GM19438 (cell line): ENCODE measurements at regions not wholly inside any gene's neighbourhood (a gene's known extent, or its start where the extent isn't known, plus 50 kb on each side); places are given as distances from the start of the nearest gene placed in this dataset.
"Not testable (repeated sequence)": the region's sequence is repeated elsewhere in the genome, so short reads cannot be mapped to it uniquely, and the experiment has no call there.

ENCODE experiments used
- ATAC-seq: cut with Tn5 transposase; IDR thresholded peaks from one replicate; pipeline ENCODE4 v1.9.1; 2021; ENCODE audit warnings: low read depth; ENCODE audit not compliant: unreplicated experiment

DNA sequence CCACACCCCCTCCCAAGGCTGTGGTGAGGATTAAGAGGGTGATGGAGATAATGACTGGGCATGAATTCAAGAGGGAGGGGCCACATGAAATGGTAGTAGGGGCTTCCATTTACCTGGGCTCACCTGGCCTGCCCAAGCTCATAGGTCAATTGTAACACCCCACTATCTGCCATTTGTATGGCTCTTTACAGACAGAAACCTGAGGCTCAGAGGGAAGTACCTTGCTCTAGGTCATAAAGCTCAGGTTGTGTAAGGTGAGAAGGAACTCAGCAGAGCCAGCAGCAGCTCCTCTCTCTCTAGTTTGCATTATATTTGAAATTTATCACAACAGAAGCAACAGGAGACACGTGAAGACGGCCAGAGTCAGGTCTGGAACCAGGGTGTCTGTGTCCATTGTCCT is 133.4 kb upstream of the ALDH1B1 start:
- no peak for ATAC-seq

DNA sequence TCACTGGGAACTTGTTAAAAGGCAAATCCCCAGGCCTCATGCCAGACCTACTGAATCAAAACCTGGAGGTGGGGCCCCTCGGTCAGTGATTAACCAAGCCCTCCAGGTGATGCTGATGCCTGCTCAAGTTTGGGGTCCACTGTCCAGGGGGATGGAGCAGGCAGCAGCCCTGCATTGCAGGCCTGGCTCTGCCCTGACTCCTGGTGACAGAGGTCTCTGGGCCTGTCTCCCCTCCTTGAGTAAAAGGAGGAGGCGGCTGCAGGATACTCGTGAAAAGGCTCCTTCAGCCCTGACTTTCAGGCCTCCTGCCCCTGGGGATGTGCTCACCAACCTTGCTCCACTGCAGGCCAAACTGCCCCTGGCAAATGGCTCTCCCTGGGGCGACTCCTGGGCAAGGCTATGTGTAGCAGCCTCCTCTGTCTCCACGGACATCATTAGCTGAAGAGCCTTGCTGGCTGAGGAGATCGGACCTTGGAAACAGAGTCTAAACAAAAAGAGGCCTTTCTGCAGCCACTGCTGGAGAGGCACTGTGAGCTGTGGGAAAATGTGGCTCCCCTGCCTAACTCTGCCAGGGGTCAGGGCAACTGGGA is 134.8 kb upstream of the ALDH1B1 start:
- no peak for ATAC-seq

DNA sequence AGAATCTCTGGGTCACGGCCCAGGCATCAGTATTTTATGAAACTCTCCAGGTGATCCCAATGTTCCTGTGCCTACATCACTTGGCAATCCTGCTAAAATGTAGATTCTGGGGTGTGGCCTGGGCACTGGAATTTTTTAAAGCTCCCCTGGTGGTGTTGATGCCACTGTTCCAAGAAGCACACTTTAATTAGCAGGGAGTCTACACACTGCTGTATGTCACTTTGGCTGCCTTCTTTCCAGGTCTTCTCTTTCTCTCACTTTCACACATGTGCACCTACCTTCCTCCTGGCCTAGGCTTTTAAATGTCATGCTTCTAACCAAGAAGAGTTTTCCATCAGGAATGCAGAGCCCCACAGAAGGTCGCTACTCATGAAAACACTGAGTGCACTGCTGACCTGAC is 136.0 kb upstream of the ALDH1B1 start:
- no peak for ATAC-seq

DNA sequence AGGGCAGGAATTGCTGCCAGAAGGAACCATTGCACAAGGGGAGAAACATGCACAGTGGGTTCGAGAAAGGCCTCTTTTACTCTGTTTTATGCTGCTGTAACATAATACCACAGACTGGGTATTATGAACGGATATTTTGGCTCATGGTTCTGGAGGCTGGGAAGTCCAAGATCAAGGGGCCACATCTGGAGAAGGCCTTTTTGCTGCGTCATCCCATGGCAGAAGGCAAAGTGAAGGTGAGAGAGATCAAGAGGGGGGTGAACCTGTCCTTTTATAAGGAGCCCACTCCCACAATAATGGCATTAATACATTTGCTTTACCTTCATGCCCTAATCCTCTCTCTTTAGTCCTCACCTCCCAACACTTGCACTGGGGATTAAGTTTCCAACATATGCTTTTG is 136.9 kb upstream of the ALDH1B1 start:
- no peak for ATAC-seq

DNA sequence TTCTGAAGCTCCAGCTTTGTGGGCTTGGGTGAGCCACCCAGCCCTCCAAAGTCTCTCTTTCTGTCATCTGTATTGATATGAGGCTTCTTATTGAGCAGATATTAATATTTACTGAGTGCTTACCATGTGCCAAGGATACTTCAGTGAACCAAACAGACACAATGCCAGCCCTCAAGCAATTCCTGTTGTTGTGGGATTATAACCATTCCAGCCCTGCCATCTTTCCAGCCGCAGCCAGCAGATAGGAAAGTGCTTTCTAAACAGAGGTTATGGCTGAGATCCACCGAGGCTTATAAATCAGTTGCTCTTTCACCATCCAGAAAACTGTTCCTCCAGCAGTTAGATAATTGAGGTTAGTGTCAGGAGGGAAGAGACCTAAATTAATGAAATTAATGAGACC is 137.7 kb upstream of the ALDH1B1 start:
- ATAC-seq, result no peak

DNA sequence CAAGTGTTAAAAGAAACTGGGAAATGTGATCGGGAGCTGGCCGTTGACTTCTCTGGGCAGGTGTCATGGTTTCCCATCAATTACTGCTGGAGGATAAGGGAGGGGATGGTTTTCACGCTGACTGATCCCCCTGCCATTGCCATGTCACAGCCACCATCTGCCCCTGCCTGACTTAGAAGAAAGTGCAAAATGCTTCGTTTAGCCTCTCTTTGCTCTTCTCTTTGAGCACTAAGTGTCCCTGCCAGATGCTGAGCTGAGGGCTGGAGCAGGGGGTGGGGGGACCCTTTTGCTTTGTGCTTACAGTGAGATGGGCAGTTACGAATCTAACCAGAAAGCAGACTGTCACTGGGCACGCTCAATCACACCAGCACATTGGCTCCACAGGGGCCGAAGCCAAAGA is 138.4 kb upstream of the ALDH1B1 start:
- no peak for ATAC-seq

DNA sequence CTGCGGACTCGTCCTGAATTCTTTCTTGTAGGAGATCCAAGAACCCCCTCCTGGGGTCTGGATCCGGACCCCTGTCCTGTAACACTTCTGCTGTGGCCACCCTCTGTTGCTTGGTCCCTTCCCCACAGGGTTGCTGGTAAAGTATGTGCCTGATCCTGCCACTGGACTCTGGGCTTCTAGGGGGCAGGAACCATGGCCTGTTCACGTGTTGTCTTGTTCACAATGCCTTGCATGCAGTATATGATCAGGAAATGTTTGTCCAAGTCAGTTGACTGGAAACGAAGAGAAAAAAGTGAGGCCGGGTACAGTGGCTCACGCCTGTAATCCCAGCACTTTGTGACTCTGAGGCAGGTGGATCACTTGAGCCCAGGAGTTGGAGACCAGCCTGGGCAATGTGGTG is 139.3 kb upstream of the ALDH1B1 start:
- ATAC-seq, result no peak

DNA sequence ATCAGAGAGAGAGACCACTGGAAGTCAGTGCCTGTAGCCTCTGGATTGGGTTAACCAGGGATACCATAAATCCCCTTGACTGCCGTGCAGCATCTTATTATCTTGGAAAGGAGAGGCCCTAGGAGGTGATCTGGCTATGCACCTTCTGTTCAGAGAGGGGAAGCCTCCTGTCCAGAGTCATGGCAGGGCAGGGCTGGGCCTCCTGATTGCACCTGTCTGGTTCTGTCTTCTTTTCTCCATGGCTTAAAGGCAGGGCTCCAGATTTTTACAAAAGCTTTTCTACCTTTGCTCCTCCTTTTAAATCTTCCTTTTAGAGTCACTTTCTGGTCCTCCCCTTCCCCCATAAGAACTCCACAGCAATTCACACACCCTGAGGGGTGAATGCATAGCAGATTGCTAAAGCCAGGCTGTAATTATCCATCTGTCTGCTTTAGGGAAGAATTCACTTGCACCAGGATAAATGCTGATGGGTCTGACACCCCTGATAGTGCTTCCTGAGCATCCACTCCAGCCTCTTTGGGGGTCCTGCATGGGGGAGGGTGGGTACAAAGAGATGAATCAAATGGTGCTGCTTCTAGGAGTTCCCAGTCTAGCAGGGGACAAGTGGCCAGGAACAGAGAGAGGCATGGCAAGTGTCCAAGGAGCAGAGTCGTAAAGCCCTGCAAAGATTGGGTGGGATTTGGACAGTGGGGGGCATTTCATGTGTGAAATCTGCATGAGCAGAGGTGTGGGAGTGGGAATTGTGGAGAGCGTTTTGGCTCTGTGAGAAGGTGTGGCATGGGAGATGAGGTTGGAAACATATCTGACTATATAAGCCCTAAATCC is 141.3 kb upstream of the ALDH1B1 start:
- no peak for ATAC-seq

DNA sequence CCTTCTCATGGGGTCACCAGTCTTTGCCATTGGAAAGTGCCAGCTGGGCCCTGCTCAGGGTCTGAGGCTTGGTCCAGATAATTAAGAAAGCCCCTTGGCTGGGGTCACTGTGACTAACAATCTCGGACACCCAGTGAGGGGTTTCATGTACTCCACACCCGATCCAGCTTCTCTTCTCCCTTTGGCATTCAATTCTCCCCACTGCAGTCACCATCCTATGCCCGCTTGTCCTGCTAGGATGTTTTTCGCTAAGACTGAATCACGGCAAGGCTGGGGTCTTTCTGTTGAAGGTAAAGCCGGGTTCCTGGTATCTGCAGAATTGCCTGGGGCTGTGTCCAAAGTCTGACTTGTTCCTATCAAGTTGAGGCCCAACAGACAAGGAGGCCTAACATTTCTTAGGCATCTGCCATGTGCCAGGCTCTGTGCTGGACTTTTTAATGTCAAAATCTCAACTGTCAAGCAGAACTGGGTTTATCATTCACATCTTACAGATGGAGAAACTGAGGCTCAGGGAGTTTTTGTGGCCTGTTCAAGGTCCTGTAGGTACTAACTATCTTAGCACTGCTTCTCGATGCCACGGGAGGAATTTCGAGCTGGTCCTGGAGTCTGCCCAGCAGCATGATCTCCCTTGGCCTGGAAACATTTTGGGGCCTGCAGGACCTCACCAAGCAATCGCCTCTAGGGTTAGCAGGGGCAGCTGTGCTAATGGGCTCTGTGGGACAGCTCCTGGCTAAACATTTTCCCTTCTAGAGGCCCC is 142.0 kb upstream of the ALDH1B1 start:
- no peak for ATAC-seq

DNA sequence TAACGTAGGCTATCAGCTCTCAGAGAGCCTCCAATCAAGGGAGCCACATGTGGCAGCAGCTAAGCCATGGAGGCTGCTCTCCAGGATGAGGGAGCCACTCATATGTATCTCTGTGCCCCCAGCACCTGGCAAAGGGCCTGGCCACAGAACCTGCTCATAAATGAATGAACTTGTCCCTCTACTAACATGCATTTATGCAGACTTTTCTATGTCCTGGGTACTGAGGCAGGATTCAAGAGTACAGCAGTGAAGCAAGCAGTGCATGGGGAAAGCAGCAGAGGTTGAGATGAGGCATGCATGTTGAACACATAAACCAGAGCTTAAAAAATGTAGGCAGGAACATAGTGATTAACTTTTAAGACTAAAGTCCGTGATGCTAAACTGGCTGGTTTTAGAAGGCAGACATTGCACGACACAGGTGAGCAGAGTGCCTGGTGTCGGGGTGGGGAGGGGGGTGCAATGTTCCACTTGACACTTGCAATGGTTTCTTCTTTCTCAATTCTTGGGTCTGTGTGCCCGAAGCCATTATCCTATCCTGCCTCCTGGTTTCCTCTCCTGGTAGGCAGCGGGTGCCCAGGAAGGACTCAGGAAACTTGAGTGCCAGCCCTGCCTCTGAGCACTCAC is 142.8 kb upstream of the ALDH1B1 start:
- ATAC-seq, result no peak

DNA sequence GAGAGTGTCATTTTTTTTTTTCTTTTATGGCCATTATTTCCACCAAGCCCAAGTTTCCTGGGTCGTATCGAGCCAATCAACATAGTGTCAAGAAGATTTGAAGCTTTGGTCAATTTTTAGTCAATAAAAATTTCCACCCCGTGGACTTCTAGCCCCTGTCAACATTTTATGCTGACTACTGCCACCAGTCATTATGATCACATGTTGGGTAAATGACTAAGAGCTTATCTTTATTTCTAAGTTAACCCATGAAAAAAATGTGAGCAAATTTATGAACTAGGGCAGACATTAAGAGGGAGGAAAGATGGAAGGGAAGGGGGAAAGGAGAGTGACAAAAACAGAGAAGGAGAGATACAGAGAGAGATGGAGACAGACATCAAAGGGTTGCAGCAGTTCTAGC is 143.5 kb upstream of the ALDH1B1 start:
- no peak for ATAC-seq

DNA sequence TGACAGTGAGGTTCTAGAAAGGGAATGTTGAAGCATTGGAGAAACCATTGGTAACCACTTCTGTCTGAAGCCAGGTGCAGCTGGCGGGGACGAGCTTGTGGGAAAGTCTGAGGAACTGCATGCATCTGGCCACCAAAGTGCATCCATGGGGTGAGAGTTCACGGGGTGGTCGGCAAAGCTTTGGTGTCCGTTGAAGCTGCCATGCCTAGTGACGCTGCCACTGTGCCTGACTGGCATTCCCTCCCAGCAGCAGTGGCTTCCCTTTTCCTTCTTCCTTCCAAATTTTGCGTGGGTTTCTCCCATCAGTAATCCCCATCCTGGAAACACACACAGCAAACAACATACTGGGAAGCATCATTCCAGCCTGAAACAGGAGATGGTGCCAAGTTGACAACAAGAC is 145.7 kb upstream of the ALDH1B1 start:
- no peak for ATAC-seq

DNA sequence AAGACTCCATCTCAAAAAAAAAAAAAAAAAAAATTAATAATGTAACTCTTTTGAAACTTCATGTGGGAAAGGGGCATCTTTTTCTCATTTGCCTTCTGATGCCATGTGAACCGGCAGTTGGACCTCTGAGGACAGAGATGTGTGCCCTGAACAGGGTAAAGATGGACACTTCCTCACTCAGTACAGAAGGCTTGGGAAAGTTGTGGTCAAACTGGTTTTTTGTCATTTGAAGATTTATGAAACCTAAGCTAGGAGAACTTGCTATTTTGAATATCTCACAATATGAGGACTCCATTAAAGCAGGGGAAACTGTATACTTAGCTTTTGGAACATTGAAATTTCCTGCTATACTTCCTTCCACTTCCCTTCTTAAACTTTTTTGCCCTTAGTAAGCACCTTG is 147.5 kb upstream of the ALDH1B1 start:
- ATAC-seq, result no peak

DNA sequence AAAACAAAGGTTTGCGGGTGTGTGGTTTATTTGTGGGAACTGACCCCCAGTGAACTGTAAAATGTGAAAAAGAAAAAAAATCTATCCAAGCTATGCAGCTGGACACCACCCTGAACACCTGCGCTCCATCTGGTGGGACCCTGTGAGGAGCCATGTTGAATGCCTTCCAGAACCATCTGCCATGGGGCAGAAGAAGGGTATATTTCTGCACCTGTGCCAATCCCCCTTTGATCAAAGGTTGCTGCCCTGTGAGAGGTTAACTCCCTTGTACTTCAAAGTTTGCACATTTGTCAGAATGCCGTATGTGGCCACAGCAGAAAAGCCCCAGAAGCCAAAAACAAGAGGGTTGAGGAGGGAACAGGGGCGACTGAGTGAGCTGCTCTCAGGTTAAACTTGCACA is 148.5 kb upstream of the ALDH1B1 start:
- no peak for ATAC-seq

DNA sequence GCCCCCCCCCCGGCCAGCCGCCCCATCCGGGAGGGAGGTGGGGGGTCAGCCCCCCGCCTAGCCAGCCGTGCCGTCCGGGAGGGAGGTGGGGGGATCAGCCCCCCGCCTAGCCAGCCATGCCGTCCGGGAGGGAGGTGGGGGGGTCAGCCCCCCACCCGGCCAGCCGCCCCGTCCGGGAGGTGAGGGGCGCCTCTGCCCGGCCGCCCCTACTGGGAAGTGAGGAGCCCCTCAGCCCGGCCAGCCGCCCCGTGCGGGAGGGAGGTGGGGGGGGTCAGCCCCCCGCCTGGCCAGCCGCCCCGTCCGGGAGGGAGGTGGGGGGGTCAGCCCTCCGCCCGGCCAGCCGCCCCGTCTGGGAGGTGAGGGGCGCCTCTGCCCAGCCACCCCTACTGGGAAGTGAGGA is 150.4 kb upstream of the ALDH1B1 start:
- ATAC-seq, result not testable (repeated sequence)

DNA sequence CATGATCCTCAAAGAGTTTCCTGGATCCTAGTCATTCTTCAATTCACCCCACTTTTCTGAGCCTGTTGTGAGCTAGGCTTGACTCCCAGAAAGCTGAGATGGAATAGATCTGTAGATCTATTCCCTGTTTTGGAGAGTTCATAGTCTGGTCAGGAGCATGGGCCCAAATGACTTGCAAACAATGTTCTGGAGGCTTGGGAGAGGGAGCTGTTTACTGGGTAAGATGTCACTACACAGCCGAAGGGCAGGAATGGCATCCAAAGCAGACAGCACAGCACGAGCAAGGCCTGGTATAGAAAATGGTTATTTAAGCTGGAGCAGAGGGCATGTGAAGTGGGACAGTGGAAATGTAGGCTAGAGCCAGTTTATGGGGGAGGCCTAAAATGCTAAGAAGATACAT is 152.5 kb upstream of the ALDH1B1 start:
- ATAC-seq, result no peak

DNA sequence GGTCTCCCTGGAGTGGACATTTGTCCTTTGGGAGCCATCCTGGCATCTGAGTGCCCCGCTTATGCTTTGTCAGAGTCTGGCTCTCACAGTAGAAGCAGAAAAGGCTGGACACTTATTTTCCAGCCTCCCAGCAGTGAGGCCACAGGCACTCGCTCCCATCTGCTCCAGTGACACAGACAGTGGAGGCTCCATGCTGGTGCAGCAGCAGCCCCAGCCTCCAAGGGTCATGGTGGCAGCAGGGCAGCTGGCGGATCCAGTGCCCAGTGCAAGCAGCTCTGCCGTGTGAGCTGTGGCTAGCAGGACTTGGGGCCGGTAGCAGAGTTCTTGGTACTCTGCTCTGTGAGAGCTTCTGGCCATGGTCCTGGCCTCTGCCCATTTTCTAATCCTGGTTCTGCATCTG is 157.3 kb upstream of the ALDH1B1 start:
- no peak for ATAC-seq

DNA sequence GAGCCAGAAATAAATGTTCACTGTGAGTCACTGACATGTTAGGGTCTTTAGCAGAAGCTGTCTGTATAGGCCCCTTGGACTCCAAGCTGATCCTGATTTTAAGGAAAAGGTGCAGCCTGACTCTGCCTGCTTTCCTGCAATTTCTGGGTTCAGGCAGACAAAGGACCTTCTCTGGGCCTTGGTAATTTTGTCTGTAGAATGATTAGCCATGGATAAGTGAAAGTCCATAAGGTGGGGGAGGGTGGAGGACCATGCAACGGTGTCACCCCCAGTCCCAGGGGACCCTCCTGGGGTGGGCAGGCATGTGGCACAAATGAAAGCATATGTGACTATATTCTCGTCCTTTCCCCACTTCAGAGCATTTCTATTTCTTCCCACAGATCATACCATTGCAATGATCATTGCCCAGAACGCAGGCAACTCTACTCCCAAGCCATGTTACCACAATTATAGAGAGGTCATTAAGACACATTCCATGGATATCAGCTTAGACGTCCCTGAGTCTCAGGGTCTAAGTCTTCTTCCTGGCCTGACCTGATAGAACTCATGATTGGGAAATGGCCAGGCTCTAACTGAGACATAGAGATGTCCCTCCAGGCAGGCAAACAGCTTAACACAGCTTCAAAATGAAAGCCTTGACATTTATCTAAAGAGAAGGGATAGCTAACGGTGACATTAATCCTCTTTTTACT is 157.9 kb upstream of the ALDH1B1 start:
- ATAC-seq, result no peak

DNA sequence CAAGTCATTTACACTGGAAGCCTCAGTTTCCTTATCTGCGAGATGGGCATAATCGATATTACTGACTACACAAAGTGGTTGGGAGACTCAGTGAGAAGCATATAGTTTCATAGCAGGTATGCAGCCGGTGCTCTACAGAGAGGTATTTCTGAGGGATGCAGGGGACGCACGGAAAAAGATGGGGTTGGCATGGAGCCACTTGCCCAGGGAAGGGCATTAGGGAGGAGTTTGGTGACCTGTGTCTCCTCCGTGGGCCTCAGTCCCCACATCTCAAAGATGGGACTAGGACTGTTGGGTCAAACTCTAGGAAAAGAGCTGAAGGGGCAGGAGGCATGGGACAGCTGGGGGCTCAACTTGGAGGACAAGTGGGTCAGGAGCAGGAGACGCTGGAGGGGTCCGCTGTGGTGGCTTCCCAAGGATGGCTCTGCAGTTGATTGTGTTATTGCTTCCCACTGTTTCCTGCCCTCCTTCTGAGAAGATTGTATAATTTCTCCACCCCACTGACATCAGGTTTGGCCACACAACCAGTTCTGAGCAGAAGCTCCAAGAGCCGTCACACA is 158.6 kb upstream of the ALDH1B1 start:
- ATAC-seq, result no peak

DNA sequence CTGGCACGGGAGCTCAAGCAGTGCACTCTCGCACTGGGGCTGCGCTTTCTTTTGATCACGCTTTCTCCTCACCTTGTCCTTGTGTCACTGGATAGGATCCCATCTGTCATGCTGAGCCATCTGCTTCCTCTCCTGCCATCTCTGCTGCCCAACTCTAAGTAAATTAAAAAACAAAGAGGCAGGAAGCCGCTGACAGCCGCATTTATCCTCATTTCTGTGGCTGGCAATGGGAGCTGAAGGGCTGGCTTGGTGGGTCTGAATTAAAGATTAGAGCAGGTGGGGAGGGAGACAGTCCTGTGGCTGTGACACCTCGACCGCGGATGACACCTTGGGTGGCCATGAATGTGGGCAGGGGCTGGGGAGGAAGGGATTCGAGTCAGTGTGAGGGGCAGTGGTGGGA is 159.2 kb upstream of the ALDH1B1 start:
- no peak for ATAC-seq
